ENCODE measurements at regions not wholly inside any gene's neighbourhood (a gene's known extent, or its start where the extent isn't known, plus 50 kb on each side); places are given as distances from the start of the nearest gene placed in this dataset.

GRCh38 chr13:89925107-89925506 lies 1422.4 kb upstream of the MIR17HG start:
- peak; percentile 31 for TF ChIP-seq CTCF (IDR thresholded peaks at IDR 0.05; ENCODE audit: borderline replicate concordance)
- intact Hi-C loops (cut with micrococcal nuclease): no loop called here
- H3K4me1 ChIP-seq: no peaks in the 10 kb centered on the region

GRCh38 chr13:89930861-89931260 lies 1416.6 kb upstream of the MIR17HG start:
- no peak for DNase-seq
- no peak for TF ChIP-seq CTCF (IDR thresholded peaks at IDR 0.05; ENCODE audit: borderline replicate concordance)
- Histone ChIP-seq H3K4me3 (no peak overlapping the region), H3K9me3 (replicated peaks) (no peaks in the 10 kb centered on the region), H3K36me3 (no peaks in the 10 kb centered on the region), H3K4me1 (no peaks in the 10 kb centered on the region), H3K27me3 (ENCODE audit: low read depth) (no peaks in the 10 kb centered on the region), H3K27ac (replicated peaks) (no peak overlapping the region)
- intact Hi-C loops (cut with micrococcal nuclease): no loop called here

More at GRCh38 chr13:89925107-89925506, 1422.4 kb upstream of the MIR17HG start:
- no peaks in the 10 kb centered on the region for H3K9me3 ChIP-seq (replicated peaks)
- no peaks in the 10 kb centered on the region for H3K36me3 ChIP-seq
- DNase-seq: no peak
- H3K27me3 ChIP-seq (ENCODE audit: low read depth): no peaks in the 10 kb centered on the region
- H3K4me3 ChIP-seq: no peak overlapping the region
- no peak overlapping the region for H3K27ac ChIP-seq (replicated peaks)

DNA sequence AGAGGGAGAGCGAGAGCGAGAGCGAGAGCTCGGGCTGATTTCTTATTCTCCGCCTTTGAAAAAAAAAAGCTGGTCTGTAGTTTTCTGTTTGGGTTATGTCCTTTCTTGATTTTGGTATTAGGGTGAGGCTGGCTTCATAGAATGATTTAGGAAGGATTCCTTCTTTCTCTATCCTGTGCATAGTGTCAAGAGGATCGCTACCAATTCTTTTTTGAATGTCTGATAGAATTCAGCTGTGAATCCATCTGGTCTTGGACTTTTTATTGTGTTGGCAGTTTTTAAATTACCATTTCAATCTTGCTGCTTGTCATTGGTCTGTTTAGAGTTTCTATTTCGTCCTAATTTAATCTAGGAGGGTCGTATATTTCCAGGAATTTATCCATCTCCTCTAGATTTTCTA lies 1414.6 kb upstream of the MIR17HG start:
- no peak overlapping the region for H3K27ac ChIP-seq (replicated peaks)
- intact Hi-C loops (cut with micrococcal nuclease): no loop called here
- no peak for TF ChIP-seq CTCF (IDR thresholded peaks at IDR 0.05; ENCODE audit: borderline replicate concordance)

DNA sequence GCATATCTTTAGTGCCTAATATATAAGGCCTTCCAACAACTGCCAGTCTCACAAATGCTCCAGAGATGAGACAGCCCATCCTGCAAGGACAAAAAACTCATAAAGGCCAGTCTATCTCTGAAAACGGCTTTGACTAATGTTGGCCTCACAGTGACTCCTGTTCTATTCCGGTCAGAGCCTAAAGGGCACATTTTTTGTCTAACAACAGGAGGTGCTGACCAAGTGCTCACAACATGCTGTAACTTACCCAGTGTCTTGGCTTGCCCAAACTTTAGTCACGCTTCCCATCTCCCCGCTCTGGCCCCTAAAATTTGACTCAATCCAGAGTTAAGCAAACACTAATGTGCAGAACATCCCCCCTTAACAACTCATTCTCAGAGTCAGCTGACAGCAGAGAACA lies 1411.2 kb upstream of the MIR17HG start:
- no peak for DNase-seq
- TF ChIP-seq CTCF (IDR thresholded peaks at IDR 0.05; ENCODE audit: borderline replicate concordance): no peak
- no peak overlapping the region for H3K27ac ChIP-seq (replicated peaks)
- H3K9me3 ChIP-seq (replicated peaks): no peaks in the 10 kb centered on the region
- H3K27me3 ChIP-seq (ENCODE audit: low read depth): no peaks in the 10 kb centered on the region
- no peaks in the 10 kb centered on the region for H3K36me3 ChIP-seq
- H3K4me3 ChIP-seq: no peak overlapping the region
- no peaks in the 10 kb centered on the region for H3K4me1 ChIP-seq
- intact Hi-C loops (cut with micrococcal nuclease): no loop called here

More for the DNA sequence above, 1414.6 kb upstream of the MIR17HG start:
- Histone ChIP-seq H3K27me3 (ENCODE audit: low read depth) (no peaks in the 10 kb centered on the region), H3K4me1 (no peaks in the 10 kb centered on the region), H3K36me3 (no peaks in the 10 kb centered on the region), H3K4me3 (no peak overlapping the region), H3K9me3 (replicated peaks) (no peaks in the 10 kb centered on the region)
- no peak for DNase-seq

- Histone ChIP-seq H3K4me1 (no peaks in the 10 kb centered on the region), H3K36me3 (no peaks in the 10 kb centered on the region), H3K27me3 (ENCODE audit: low read depth) (no peaks in the 10 kb centered on the region), H3K4me3 (no peak overlapping the region), H3K27ac (replicated peaks) (no peak overlapping the region), H3K9me3 (replicated peaks) (no peaks in the 10 kb centered on the region)
- no peak for DNase-seq
- no peak for TF ChIP-seq CTCF (IDR thresholded peaks at IDR 0.05; ENCODE audit: borderline replicate concordance)
- intact Hi-C loops (cut with micrococcal nuclease): no loop called here
Observed at GRCh38 chr13:89937420-89937819, 1410.1 kb upstream of the MIR17HG start.

GRCh38 chr13:89940383-89940782 lies 1407.1 kb upstream of the MIR17HG start:
- Histone ChIP-seq H3K27ac (replicated peaks) (no peak overlapping the region), H3K9me3 (replicated peaks) (no peaks in the 10 kb centered on the region), H3K27me3 (ENCODE audit: low read depth) (no peaks in the 10 kb centered on the region), H3K4me1 (no peaks in the 10 kb centered on the region), H3K4me3 (no peak overlapping the region), H3K36me3 (no peaks in the 10 kb centered on the region)
- intact Hi-C loops (cut with micrococcal nuclease): no loop called here
- TF ChIP-seq CTCF (IDR thresholded peaks at IDR 0.05; ENCODE audit: borderline replicate concordance): no peak
- no peak for DNase-seq

Measured in left ventricle myocardium inferior (tissue), 1 donor.